ENCODE measurements at regions not wholly inside any gene's neighbourhood (a gene's known extent, or its start where the extent isn't known, plus 50 kb on each side); places are given as distances from the start of the nearest gene placed in this dataset.

GRCh38 chr2:193276988-193277387, 1082.3 kb upstream of the TMEFF2 start:
- TF ChIP-seq EP300 (IDR thresholded peaks at IDR 0.05; ENCODE audit: borderline replicate concordance) = no peak
- TF ChIP-seq FOXM1 (IDR thresholded peaks at IDR 0.05; ENCODE audit: borderline replicate concordance, low read depth) = no peak
- no peak for TF ChIP-seq YY1 (IDR thresholded peaks at IDR 0.05; ENCODE audit: low read depth)
- no peak for TF ChIP-seq CREB1 (IDR thresholded peaks at IDR 0.05; ENCODE audit: low read depth)
- no peak for TF ChIP-seq TEAD4 (IDR thresholded peaks at IDR 0.05)
- no peak for TF ChIP-seq MAX (IDR thresholded peaks at IDR 0.05)
- no peak for TF ChIP-seq REST (IDR thresholded peaks at IDR 0.05; ENCODE audit: low read depth)
- TF ChIP-seq CEBPB (IDR thresholded peaks at IDR 0.05) = no peak
- TF ChIP-seq USF1 (IDR thresholded peaks at IDR 0.05) = no peak
- TF ChIP-seq EGR1 (IDR thresholded peaks at IDR 0.05) = no peak
- no peak for TF ChIP-seq NFIC (IDR thresholded peaks at IDR 0.05)
- no peak for TF ChIP-seq TCF12 (IDR thresholded peaks at IDR 0.05; ENCODE audit: low read depth)
- TF ChIP-seq TAF1 (IDR thresholded peaks at IDR 0.05; ENCODE audit: low read depth) = no peak
